Endothelial cell of umbilical vein (primary cell): ENCODE measurements at regions not wholly inside any gene's neighbourhood (a gene's known extent, or its start where the extent isn't known, plus 50 kb on each side); places are given as distances from the start of the nearest gene placed in this dataset.

Experiments
- EZH2 ChIP-seq: IDR thresholded peaks from 2 replicates; pipeline ENCODE4 v1.6.1; 2012; ENCODE audit warnings: borderline replicate concordance, low read depth, mild to moderate bottlenecking, moderate library complexity, low read length, inconsistent platforms; ENCODE audit not compliant: severe bottlenecking
- FOS ChIP-seq: IDR thresholded peaks from 2 replicates; pipeline ENCODE4 v1.6.1; 2011; ENCODE audit warnings: mild to moderate bottlenecking, low read length, moderate library complexity, borderline replicate concordance; ENCODE audit not compliant: insufficient read depth
- GATA2 ChIP-seq: IDR thresholded peaks from 2 replicates; pipeline ENCODE4 v1.7.0; 2011; ENCODE audit warnings: low read depth, mild to moderate bottlenecking, moderate library complexity, mixed read lengths, low read length; ENCODE audit not compliant: insufficient read length, insufficient read depth
- JUN ChIP-seq: IDR thresholded peaks from 2 replicates; pipeline ENCODE4 v1.6.1; 2011; ENCODE audit warnings: borderline replicate concordance, low read depth; ENCODE audit not compliant: insufficient read length, insufficient read depth
- POLR2A ChIP-seq: IDR thresholded peaks from 2 replicates; pipeline ENCODE4 v1.6.1; 2012; ENCODE audit warnings: low read depth, mild to moderate bottlenecking, control low read depth, low read length
- TF ChIP-seq, protein P1 (sequence below), 2 donors: IDR thresholded peaks; 1 replicate in 1 of 2; 2 replicates in 1 of 2; pipeline ENCODE4 v1.5.1; 2011; ENCODE audit warnings: low read length in 2 of 2, mild to moderate bottlenecking in 2 of 2, moderate library complexity in 2 of 2, control low read depth in 1 of 2, inconsistent platforms in 1 of 2, low read depth in 1 of 2; ENCODE audit not compliant: insufficient read depth in 1 of 2; ENCODE audit errors: extremely low read depth in 1 of 2
- TF ChIP-seq, protein P2 (sequence below): IDR thresholded peaks from 2 replicates; pipeline ENCODE4 v1.6.1; 2011; ENCODE audit not compliant: insufficient read depth, insufficient read length

DNA sequence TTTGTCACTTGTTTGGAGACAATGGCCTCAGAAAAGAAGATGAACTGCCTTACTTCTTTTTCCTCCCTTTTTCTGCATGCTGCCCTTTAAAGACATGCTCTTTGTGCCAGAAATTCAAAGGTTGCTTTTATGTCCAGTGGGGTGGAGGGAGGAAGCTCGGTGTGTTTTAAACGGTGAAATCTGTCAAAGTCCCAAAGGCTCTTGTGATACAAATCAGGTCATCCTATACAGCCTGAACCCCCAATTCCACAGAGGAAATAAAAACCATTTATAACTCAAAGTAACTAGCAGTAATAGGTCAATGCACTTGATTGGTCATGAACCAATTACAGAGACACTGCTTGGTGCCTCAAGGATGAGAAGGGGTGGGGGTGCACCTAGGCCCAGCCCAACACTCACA lies 339.3 kb upstream of the F9 start:
- TF ChIP-seq, protein P1, sequence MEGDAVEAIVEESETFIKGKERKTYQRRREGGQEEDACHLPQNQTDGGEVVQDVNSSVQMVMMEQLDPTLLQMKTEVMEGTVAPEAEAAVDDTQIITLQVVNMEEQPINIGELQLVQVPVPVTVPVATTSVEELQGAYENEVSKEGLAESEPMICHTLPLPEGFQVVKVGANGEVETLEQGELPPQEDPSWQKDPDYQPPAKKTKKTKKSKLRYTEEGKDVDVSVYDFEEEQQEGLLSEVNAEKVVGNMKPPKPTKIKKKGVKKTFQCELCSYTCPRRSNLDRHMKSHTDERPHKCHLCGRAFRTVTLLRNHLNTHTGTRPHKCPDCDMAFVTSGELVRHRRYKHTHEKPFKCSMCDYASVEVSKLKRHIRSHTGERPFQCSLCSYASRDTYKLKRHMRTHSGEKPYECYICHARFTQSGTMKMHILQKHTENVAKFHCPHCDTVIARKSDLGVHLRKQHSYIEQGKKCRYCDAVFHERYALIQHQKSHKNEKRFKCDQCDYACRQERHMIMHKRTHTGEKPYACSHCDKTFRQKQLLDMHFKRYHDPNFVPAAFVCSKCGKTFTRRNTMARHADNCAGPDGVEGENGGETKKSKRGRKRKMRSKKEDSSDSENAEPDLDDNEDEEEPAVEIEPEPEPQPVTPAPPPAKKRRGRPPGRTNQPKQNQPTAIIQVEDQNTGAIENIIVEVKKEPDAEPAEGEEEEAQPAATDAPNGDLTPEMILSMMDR (IDR thresholded peaks at IDR 0.05; ENCODE audit: extremely low read depth in 1 of 2, insufficient read depth in 1 of 2, low read depth in 1 of 2, low read length in 2 of 2) = no peak
- no peak for TF ChIP-seq FOS
- no peak for TF ChIP-seq JUN
- TF ChIP-seq, protein P2, sequence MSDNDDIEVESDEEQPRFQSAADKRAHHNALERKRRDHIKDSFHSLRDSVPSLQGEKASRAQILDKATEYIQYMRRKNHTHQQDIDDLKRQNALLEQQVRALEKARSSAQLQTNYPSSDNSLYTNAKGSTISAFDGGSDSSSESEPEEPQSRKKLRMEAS = no peak
- TF ChIP-seq EZH2 = no peak
- no peak for TF ChIP-seq POLR2A
- no peak for TF ChIP-seq GATA2
